HUES48 (cell line): ENCODE measurements at regions not wholly inside any gene's neighbourhood (a gene's known extent, or its start where the extent isn't known, plus 50 kb on each side); places are given as distances from the start of the nearest gene placed in this dataset.

Source experiments
- H3K27ac ChIP-seq: one replicate; pipeline ENCODE4 v1.7.0; 2013; ENCODE audit warnings: low read depth, low read length, inconsistent platforms
- H3K27me3 ChIP-seq: 2 replicates; pipeline ENCODE4 v1.6.1; 2013; ENCODE audit warnings: mild to moderate bottlenecking, low read length; ENCODE audit not compliant: control insufficient read depth, insufficient read depth
- H3K36me3 ChIP-seq: 2 replicates; pipeline ENCODE4 v1.6.1; 2013; ENCODE audit warnings: low read length; ENCODE audit not compliant: control insufficient read depth, insufficient read depth
- H3K4me1 ChIP-seq: 2 replicates; pipeline ENCODE4 v1.6.1; 2013; ENCODE audit warnings: mild to moderate bottlenecking, low read length; ENCODE audit not compliant: control insufficient read depth, insufficient read depth
- H3K4me3 ChIP-seq: 2 replicates; pipeline ENCODE4 v1.5.1; 2013; ENCODE audit warnings: mild to moderate bottlenecking, low read depth, low read length
- H3K9ac ChIP-seq: 2 replicates; pipeline ENCODE4 v1.6.1; 2013; ENCODE audit warnings: mild to moderate bottlenecking, low read depth, low read length, moderate library complexity
- H3K9me3 ChIP-seq: 2 replicates; pipeline ENCODE4 v1.6.1; 2013; ENCODE audit warnings: low read length; ENCODE audit not compliant: control insufficient read depth, insufficient read depth

GRCh38 chr21:19692231-19692630 is 1288.6 kb upstream of the TMPRSS15 start:
- H3K27ac ChIP-seq, result no peak overlapping the region
- no peaks in the 10 kb centered on the region for H3K9me3 ChIP-seq
- H3K27me3 ChIP-seq, result no peaks in the 10 kb centered on the region
- H3K4me1 ChIP-seq, result no peaks in the 10 kb centered on the region
- no peak overlapping the region for H3K4me3 ChIP-seq
- no peaks in the 10 kb centered on the region for H3K36me3 ChIP-seq
- no peak overlapping the region for H3K9ac ChIP-seq

DNA sequence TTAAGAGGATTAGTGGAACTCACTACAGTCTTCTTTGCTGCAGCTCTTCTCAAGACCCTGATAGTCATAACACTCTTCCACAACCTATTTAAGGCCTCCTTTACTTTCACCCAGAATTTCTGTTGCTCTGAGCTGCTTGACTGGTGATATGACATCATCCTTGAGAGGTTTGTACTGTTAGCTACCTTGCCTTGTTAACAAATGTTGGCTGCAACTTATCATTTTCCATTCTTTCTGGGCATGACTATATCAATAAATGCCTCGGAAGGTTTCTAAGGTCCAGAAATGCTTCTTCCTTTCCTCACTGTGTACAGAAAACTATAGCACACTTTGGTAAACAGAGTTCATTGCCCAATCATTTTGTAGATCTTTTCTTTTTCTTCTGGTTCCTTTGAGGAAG is 1292.2 kb upstream of the TMPRSS15 start:
- Histone ChIP-seq H3K4me3 (no peak overlapping the region), H3K36me3 (no peaks in the 10 kb centered on the region), H3K4me1 (no peaks in the 10 kb centered on the region), H3K9ac (no peak overlapping the region), H3K27ac (no peak overlapping the region), H3K27me3 (no peaks in the 10 kb centered on the region), H3K9me3 (no peaks in the 10 kb centered on the region)

DNA sequence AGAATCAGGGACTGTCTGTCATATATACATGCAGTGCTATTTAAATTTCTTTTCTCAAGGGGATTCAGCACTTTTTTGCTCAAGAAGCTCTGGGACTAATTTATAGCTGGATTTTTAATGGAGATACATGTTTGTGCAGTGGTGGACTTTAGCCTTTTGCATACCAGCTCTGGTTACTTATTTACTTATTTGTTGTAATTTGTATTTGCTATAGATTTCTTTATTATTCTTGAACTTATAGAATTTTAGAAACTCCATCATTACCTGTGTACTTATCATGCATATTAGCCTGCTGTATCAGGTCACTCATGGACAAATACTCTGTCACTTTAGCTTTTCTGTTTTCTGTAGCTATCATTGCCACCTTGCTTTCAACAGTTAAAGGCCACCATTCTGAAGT is 1296.9 kb upstream of the TMPRSS15 start:
- Histone ChIP-seq H3K4me3 (no peak overlapping the region), H3K36me3 (no peaks in the 10 kb centered on the region), H3K9me3 (no peaks in the 10 kb centered on the region), H3K27ac (no peak overlapping the region), H3K9ac (no peak overlapping the region), H3K27me3 (no peaks in the 10 kb centered on the region), H3K4me1 (no peaks in the 10 kb centered on the region)

DNA sequence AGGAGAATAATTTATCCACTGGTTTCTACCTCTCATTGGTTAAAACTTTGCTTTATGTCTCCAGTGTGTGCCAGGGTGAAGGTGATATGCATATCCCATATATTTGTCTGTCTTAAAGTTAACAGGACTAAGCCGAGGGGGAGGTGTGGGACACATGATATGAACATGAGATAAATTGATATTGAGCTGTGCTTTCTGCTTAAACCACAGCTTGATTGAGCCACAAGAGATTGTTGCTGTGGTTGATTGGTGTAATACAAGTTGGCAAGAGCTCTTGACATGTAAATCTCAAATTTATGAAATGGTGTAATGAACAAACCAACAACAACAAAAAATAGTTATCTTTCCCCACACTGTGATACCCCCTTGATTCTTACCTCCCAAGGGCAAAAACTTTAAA is 1295.5 kb upstream of the NCAM2 start:
- no peak overlapping the region for H3K27ac ChIP-seq
- H3K9ac ChIP-seq, result no peak overlapping the region
- peaks cover 13% of the 10 kb centered on the region for H3K9me3 ChIP-seq
- no peak overlapping the region for H3K4me3 ChIP-seq
- no peaks in the 10 kb centered on the region for H3K36me3 ChIP-seq
- no peaks in the 10 kb centered on the region for H3K27me3 ChIP-seq
- H3K4me1 ChIP-seq, result no peaks in the 10 kb centered on the region

DNA sequence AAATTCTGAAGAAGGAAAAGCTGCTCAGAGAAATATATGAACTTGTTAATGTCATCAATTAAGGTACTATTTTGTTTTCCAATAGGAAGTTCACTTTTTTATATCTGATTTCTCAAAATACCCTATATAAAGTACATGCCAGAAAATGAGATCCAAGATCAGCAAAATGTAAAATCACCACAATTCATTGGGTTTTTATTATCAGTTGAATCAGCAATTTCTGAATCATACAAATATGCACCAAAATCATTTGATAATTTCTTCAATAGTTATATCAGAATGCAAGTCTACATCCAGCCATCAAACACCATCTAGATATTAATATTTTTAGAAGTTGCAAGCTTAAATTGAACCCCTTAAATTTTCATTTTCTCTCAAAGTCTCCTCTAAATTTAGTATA is 1293.4 kb upstream of the NCAM2 start:
- Histone ChIP-seq H3K27me3 (no peaks in the 10 kb centered on the region), H3K4me3 (no peak overlapping the region), H3K36me3 (no peaks in the 10 kb centered on the region), H3K4me1 (no peaks in the 10 kb centered on the region), H3K9ac (no peak overlapping the region), H3K27ac (no peak overlapping the region), H3K9me3 (peaks cover 13% of the 10 kb centered on the region)

GRCh38 chr21:19712441-19712840 is 1285.8 kb upstream of the NCAM2 start:
- H3K27ac ChIP-seq, result no peak overlapping the region
- H3K36me3 ChIP-seq, result no peaks in the 10 kb centered on the region
- no peak overlapping the region for H3K9ac ChIP-seq
- no peaks in the 10 kb centered on the region for H3K27me3 ChIP-seq
- H3K4me1 ChIP-seq, result no peaks in the 10 kb centered on the region
- H3K9me3 ChIP-seq, result peaks cover under 1% of the 10 kb centered on the region; the same call in 1 of the 2 replicates
- no peak overlapping the region for H3K4me3 ChIP-seq

DNA sequence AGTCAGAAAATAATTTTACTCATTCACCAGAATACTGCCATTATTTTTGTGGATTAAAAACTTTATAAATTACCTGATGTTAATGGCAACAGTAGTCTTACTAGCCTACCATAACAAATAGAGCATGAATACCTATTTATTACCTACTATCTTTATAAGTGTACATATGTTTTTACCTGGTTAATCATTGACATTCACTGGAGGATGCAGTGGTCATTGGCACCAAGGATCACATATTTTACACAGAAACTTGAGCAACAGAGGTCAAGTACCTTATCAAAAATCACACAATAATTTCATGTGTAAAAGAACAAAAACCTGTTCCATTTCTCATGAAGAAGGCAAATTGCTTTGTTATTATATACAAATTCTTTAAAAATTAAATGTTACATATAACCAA is 1284.9 kb upstream of the NCAM2 start:
- no peaks in the 10 kb centered on the region for H3K27me3 ChIP-seq
- H3K4me3 ChIP-seq, result no peak overlapping the region
- no peak overlapping the region for H3K27ac ChIP-seq
- no peaks in the 10 kb centered on the region for H3K36me3 ChIP-seq
- no peaks in the 10 kb centered on the region for H3K9me3 ChIP-seq
- no peaks in the 10 kb centered on the region for H3K4me1 ChIP-seq
- H3K9ac ChIP-seq, result no peak overlapping the region

GRCh38 chr21:19724081-19724480 is 1274.1 kb upstream of the NCAM2 start:
- H3K9ac ChIP-seq, result no peak overlapping the region
- H3K27ac ChIP-seq, result no peak overlapping the region
- no peaks in the 10 kb centered on the region for H3K4me1 ChIP-seq
- no peaks in the 10 kb centered on the region for H3K9me3 ChIP-seq
- H3K27me3 ChIP-seq, result no peaks in the 10 kb centered on the region
- no peaks in the 10 kb centered on the region for H3K36me3 ChIP-seq
- H3K4me3 ChIP-seq, result no peak overlapping the region

GRCh38 chr21:19731251-19731650 is 1267.0 kb upstream of the NCAM2 start:
- Histone ChIP-seq H3K27ac (no peak overlapping the region), H3K36me3 (no peaks in the 10 kb centered on the region), H3K4me1 (no peaks in the 10 kb centered on the region), H3K9ac (no peak overlapping the region), H3K27me3 (no peaks in the 10 kb centered on the region), H3K4me3 (no peak overlapping the region), H3K9me3 (peaks cover 10% of the 10 kb centered on the region; the same call in 1 of the 2 replicates)

- Histone ChIP-seq H3K27me3 (no peaks in the 10 kb centered on the region), H3K36me3 (no peaks in the 10 kb centered on the region), H3K4me3 (no peak overlapping the region), H3K9ac (no peak overlapping the region), H3K4me1 (no peaks in the 10 kb centered on the region), H3K27ac (no peak overlapping the region), H3K9me3 (no peaks in the 10 kb centered on the region)
Observed at GRCh38 chr21:19759836-19760235, 1238.4 kb upstream of the NCAM2 start.

DNA sequence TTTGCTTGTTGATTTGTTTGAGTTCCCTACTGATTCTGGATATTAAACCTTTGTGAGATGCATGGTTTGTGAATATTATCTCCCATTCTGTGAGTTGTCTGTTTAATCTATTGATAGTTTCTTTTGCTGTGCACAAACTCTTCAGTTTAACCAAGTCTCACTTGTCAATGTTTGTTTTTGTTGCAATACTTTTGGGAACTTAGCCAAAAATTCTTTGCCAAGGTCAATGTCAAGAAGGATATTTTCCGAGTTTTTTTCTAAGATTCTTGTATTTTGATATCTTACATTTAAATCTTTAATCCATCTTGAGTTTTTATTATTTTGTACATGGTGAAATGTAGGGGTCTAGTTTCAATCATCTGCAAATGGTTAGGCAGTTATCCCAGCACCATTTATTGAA is 1230.7 kb upstream of the NCAM2 start:
- H3K27ac ChIP-seq, result no peak overlapping the region
- H3K27me3 ChIP-seq, result no peaks in the 10 kb centered on the region
- no peaks in the 10 kb centered on the region for H3K9me3 ChIP-seq
- H3K4me3 ChIP-seq, result no peak overlapping the region
- no peaks in the 10 kb centered on the region for H3K4me1 ChIP-seq
- no peaks in the 10 kb centered on the region for H3K36me3 ChIP-seq
- H3K9ac ChIP-seq, result no peak overlapping the region

GRCh38 chr21:19771881-19772280 is 1226.3 kb upstream of the NCAM2 start:
- no peak overlapping the region for H3K9ac ChIP-seq
- H3K27ac ChIP-seq, result no peak overlapping the region
- H3K4me1 ChIP-seq, result no peaks in the 10 kb centered on the region
- H3K36me3 ChIP-seq, result no peaks in the 10 kb centered on the region
- H3K4me3 ChIP-seq, result no peak overlapping the region
- no peaks in the 10 kb centered on the region for H3K27me3 ChIP-seq
- no peaks in the 10 kb centered on the region for H3K9me3 ChIP-seq
